ENCODE measurements at regions not wholly inside any gene's neighbourhood (a gene's known extent, or its start where the extent isn't known, plus 50 kb on each side); places are given as distances from the start of the nearest gene placed in this dataset.

- no peak overlapping the region for H3K4me2 ChIP-seq (replicated peaks; ENCODE audit: extremely low read depth, low read length, poor library complexity, severe bottlenecking)
- H2AFZ ChIP-seq (ENCODE audit: insufficient read depth, low read depth, low read length, poor library complexity, severe bottlenecking) = no peak overlapping the region
- H4K20me1 ChIP-seq (ENCODE audit: insufficient read depth, low read length) = no peaks in the 10 kb centered on the region
- H3K9me3 Mint-ChIP-seq = peaks cover 0 to 6% (median 2%) of the 10 kb centered on the region in 7 donors
- intact Hi-C loops (cut with micrococcal nuclease) = no loop called here
- no peak overlapping the region for H3K4me3 ChIP-seq (replicated peaks in 1 of 3; ENCODE audit: low read depth in 2 of 3, low read length in 3 of 3)
- peaks cover 0 to 6% of the 10 kb centered on the region in 2 donors for H3K36me3 Mint-ChIP-seq
- H3K79me2 ChIP-seq (ENCODE audit: insufficient read depth, low read length) = no peaks in the 10 kb centered on the region
- H3K27me3 Mint-ChIP-seq (ENCODE audit: low read depth in 3 of 3) = peaks cover 37 to 62% (median 44%) of the 10 kb centered on the region in 3 donors
- no peak overlapping the region for H3K27ac Mint-ChIP-seq
- 94% methylated on average over 3 of the region's 7 CpGs for WGBS (ENCODE audit: insufficient coverage)
- H3K4me3 Mint-ChIP-seq = no peak overlapping the region
- no peak overlapping the region for H3K27ac ChIP-seq (ENCODE audit: low read depth in 1 of 2, low read length in 2 of 2)
- H3K9me3 ChIP-seq (replicated peaks in 1 of 2; ENCODE audit: control insufficient read depth in 1 of 2, insufficient read depth in 1 of 2, low read length in 2 of 2) = no peaks in the 10 kb centered on the region
- H3K9ac ChIP-seq (ENCODE audit: insufficient read depth, low read length, poor library complexity, severe bottlenecking) = no peak overlapping the region
- peaks cover 8 to 11% of the 10 kb centered on the region in 2 donors for H3K4me1 ChIP-seq (ENCODE audit: control insufficient read depth in 1 of 2, insufficient read depth in 2 of 2, low read length in 2 of 2)
- peaks cover 27 to 39% of the 10 kb centered on the region in 2 donors for H3K27me3 ChIP-seq (ENCODE audit: control insufficient read depth in 2 of 2, insufficient read depth in 2 of 2, low read length in 2 of 2)
- H3K36me3 ChIP-seq (replicated peaks in 1 of 2; ENCODE audit: control insufficient read depth in 1 of 2, insufficient read depth in 2 of 2, low read length in 2 of 2) = no peaks in the 10 kb centered on the region
- TF ChIP-seq, protein P1, sequence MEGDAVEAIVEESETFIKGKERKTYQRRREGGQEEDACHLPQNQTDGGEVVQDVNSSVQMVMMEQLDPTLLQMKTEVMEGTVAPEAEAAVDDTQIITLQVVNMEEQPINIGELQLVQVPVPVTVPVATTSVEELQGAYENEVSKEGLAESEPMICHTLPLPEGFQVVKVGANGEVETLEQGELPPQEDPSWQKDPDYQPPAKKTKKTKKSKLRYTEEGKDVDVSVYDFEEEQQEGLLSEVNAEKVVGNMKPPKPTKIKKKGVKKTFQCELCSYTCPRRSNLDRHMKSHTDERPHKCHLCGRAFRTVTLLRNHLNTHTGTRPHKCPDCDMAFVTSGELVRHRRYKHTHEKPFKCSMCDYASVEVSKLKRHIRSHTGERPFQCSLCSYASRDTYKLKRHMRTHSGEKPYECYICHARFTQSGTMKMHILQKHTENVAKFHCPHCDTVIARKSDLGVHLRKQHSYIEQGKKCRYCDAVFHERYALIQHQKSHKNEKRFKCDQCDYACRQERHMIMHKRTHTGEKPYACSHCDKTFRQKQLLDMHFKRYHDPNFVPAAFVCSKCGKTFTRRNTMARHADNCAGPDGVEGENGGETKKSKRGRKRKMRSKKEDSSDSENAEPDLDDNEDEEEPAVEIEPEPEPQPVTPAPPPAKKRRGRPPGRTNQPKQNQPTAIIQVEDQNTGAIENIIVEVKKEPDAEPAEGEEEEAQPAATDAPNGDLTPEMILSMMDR (IDR thresholded peaks at IDR 0.05) = no peak
- no peak for DNase-seq
- H3K4me1 Mint-ChIP-seq = peaks cover 15% of the 10 kb centered on the region
Measured at GRCh38 chr11:123356539-123356938, 73.5 kb upstream of the GRAMD1B start.

DNA sequence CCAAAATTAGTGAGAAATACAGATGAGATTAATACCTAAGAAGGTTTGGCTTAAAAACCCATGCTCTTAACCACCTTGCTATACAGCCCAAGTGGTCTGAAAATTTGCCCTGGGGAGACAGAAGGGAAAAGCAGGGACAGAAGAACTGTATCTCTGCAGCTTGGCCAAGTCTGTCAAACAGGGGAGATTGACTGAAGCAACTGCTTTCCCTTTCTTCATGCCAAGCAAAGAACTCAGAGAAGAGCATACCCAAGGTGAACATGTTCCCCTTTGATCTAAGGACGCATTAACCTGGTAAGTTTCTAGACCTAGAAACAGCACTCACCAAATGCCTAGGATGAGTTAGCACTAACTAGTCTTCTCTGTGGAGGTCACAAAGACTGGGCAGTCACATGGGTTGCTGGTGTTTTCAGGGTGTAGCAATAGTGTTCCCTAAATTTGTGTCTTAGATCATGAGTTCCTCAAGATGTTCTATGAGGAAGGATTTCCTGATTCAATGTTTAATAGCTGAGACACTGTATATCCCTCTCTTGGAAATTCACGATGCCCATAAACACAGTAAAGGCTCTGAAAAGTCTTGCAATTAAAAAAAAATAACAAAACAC lies 75.6 kb upstream of the GRAMD1B start:
- no peaks in the 10 kb centered on the region for H3K36me3 ChIP-seq (replicated peaks in 1 of 2; ENCODE audit: control insufficient read depth in 1 of 2, insufficient read depth in 2 of 2, low read length in 2 of 2)
- H3K27me3 Mint-ChIP-seq (ENCODE audit: low read depth in 3 of 3) = peaks cover 27 to 44% (median 28%) of the 10 kb centered on the region in 3 donors
- no peak overlapping the region for H3K4me3 ChIP-seq (replicated peaks in 1 of 3; ENCODE audit: low read depth in 2 of 3, low read length in 3 of 3)
- H3K4me1 ChIP-seq (ENCODE audit: control insufficient read depth in 1 of 2, insufficient read depth in 2 of 2, low read length in 2 of 2) = peaks cover 8 to 11% of the 10 kb centered on the region in 2 donors
- peaks cover 0 to 6% of the 10 kb centered on the region in 2 donors for H3K36me3 Mint-ChIP-seq
- DNase-seq = no peak
- no peaks in the 10 kb centered on the region for H4K20me1 ChIP-seq (ENCODE audit: insufficient read depth, low read length)
- peaks cover 20 to 29% of the 10 kb centered on the region in 2 donors for H3K27me3 ChIP-seq (ENCODE audit: control insufficient read depth in 2 of 2, insufficient read depth in 2 of 2, low read length in 2 of 2)
- H3K9me3 Mint-ChIP-seq = peaks cover 0 to 6% (median 0%) of the 10 kb centered on the region in 7 donors
- H3K9me3 ChIP-seq (replicated peaks in 1 of 2; ENCODE audit: control insufficient read depth in 1 of 2, insufficient read depth in 1 of 2, low read length in 2 of 2) = no peaks in the 10 kb centered on the region
- no peak overlapping the region for H3K4me2 ChIP-seq (replicated peaks; ENCODE audit: extremely low read depth, low read length, poor library complexity, severe bottlenecking)
- H3K9ac ChIP-seq (ENCODE audit: insufficient read depth, low read length, poor library complexity, severe bottlenecking) = no peak overlapping the region
- H3K27ac ChIP-seq (ENCODE audit: low read depth in 1 of 2, low read length in 2 of 2) = no peak overlapping the region
- WGBS (ENCODE audit: insufficient coverage) = 80% methylated on average over 1 of the region's 2 CpGs
- H2AFZ ChIP-seq (ENCODE audit: insufficient read depth, low read depth, low read length, poor library complexity, severe bottlenecking) = no peak overlapping the region
- H3K79me2 ChIP-seq (ENCODE audit: insufficient read depth, low read length) = no peaks in the 10 kb centered on the region
- intact Hi-C loops (cut with micrococcal nuclease) = no loop called here
- TF ChIP-seq, protein P1 (IDR thresholded peaks at IDR 0.05) = no peak
- peaks cover 15% of the 10 kb centered on the region for H3K4me1 Mint-ChIP-seq
- no peak overlapping the region for H3K4me3 Mint-ChIP-seq
- H3K27ac Mint-ChIP-seq = no peak overlapping the region

All from CD14-positive monocyte (primary cell).